GM19438 (cell line): ENCODE measurements at regions not wholly inside any gene's neighbourhood (a gene's known extent, or its start where the extent isn't known, plus 50 kb on each side); places are given as distances from the start of the nearest gene placed in this dataset.

Experiments
- ATAC-seq: cut with Tn5 transposase; IDR thresholded peaks from one replicate; pipeline ENCODE4 v1.9.1; 2021; ENCODE audit warnings: low read depth; ENCODE audit not compliant: unreplicated experiment

DNA sequence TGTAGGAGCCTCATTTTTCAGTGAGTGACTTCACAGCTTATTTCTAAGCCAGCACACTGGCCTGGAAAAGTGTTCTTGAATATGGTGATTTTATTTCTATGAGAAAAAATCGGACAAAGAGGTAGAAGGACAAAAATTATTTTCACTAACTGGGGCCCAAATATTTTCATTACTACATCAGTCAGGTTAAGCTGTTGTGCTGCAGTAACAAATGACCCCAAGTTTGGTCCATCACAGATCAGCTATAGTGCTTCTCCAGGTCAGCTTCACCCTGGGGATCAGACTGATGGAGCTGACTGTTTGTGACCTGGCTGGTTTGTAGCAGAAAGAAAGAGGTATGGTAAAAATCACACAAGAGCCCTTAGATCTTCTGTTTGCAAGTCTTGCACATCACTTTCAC is 97.9 kb upstream of the STT3B start:
- no peak for ATAC-seq

DNA sequence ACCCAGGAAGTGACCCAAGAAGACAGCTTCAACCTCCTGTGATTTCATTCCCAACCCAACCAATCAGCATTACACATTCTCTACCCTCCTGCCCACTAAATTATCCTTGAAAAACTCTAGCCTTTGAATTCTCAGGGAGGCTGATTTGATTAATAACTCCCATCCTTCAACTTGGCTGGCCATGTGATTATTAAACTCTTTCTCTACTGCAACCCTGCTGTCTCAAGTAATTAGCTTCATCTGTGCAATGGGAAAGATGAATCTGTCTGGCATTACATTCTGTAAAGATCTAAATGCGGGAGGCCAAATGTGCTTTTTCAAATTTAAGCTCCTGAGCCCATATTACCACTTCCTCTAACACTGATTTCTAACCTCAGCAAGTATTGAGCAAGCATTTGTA is 95.9 kb upstream of the STT3B start:
- ATAC-seq, result no peak

DNA sequence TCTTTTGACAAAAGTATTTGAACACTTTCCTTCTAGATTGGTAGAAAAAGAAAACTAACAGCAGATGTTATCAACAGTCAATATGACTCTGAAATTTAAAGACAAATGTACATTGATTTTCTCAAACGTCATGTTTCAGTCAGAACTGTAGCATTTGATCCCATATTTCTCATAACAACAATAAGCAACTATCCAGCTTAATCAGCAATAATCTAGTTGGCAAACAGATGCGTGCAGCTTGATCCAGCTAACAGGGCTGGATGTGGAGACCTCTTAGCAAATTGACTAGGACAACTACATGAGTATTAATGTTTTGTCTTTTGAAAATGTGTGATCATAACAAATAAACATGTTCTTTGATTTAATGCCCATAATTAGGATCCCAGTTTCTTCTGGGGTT is 94.0 kb upstream of the STT3B start:
- no peak for ATAC-seq

DNA sequence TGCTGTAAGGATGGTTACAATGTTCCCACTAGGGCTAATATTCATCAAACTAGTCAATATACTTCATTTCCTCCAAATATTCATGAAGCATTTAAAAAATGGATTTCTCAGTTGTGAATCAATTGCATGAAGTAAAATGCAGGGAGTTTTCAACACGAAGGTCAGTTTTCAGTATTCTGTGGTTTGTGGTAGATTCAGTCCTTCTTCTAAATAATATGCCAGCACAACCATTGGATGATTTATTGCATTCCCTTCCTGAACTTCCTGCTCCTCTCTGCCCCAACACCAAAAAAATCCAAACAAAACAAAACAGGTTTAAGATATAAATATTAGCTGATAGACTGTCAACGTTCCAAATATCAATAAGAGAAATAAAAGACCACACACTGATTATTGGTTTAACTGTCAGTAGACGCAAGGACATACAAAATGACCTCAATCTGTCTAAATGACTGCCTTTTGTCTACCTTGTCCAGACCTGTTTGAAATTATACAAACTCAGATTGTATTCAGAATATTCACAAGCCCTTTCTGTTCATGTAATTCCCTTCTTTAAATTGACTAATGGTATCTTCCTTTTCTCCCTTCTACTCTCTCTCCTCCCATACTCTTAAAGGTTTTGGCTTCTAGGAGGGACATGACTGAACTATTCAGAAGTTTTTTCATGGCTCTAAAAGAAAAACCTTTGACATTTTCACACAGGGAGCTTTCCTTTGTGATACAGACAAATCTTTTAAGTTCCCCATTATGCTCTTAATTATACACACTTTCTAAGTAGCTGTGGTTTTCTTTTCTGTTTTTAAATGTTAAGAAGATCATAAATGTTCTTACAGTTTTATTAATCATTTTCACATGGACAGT is 92.6 kb upstream of the STT3B start:
- ATAC-seq, result no peak

DNA sequence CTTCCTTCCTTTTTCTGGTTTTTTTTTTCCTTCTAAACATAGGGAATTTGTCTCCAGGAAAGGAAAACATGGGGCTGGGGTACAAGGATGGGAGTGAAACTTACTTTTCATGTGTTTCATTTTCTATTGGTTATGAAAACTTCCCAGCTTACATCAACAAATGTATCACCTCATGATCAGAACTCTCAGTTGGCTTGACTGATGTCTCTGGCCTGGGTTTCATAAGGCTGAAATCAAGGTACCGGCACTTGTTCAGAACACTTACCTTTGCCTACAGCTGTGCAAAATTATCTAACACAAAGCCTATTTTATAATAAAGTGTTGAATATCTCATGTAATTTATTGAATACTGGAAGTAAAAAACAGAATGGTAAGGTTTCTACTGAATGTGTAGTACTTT is 91.8 kb upstream of the STT3B start:
- no peak for ATAC-seq

DNA sequence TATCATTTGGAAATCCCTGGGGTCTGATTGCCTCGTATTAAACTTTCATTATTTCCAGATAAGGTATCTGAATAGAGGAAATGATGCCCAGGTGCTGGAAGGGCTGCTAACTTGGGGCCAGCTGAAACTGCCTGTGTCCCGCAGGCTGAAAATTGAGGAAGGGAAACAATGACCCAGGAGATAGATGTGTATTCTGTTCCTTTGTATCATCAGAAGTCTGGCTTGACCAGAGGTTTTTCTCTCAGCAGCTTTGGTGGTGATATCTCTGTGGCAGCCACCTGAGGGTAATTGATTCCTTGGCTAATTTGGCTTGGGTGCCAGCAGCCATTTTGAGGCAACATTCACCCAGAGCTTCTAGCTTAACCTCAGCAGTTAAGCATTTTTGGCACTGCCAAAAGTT is 90.0 kb upstream of the STT3B start:
- no peak for ATAC-seq

DNA sequence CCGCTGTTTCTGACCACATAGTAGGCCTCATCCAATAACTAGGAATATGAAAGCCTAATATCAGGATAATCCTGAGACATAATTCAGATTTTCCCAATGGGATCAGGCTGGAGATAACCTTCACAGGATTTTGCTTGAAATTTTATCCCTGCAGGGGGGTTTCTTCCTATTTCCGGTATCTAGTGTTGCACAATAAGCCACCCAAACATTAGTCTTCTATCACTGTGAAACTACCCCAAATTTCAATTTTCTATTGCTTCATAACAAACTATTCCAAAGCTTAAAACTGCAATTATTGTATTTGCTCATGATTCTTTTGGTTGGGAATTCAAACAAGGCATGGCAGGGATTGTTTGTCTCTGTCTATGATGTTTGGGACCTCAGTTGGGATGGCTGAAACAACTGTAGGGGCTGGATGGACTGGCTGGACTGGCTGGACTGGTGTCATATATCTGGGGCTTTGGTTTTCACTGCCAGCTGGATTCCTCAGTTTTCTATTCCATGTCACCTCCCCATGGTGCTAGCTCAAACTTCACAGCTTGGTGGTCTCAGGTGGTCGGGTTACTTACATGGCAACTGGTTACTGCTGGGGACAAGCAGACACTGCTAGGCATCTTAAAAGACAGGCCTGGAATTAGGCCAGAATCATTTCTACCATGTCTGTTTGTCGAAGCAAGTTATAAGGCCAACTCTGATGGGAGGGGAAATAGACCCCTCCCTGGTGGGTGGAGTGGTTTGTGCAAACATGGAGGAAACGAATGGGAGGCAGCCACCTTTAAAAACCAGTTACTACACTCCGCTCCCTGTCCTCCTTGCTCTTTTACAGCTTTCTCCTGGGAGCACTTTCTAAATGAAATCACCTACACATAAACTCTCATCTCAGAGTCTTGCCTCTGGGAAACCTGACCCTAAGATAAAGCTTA is 88.2 kb upstream of the STT3B start:
- no peak for ATAC-seq

DNA sequence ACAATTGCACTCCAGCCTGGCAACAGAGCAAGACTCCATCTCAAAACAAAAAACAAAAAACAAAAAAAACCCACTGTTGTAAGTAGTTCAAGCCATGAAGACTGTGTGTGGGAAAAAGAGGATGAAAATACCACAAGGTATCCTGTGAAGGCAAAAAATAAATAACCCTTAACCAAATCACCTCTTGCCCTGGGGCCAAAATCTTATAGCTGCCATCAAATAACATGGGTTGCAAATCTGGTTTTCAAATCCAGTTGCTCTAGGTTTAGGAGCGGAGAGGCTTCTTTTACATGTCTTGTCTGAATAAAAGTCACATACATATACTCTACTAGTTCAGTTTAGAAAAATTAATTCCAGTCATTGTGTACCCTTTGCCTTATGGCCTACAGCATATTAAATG is 87.0 kb upstream of the STT3B start:
- ATAC-seq, result no peak

DNA sequence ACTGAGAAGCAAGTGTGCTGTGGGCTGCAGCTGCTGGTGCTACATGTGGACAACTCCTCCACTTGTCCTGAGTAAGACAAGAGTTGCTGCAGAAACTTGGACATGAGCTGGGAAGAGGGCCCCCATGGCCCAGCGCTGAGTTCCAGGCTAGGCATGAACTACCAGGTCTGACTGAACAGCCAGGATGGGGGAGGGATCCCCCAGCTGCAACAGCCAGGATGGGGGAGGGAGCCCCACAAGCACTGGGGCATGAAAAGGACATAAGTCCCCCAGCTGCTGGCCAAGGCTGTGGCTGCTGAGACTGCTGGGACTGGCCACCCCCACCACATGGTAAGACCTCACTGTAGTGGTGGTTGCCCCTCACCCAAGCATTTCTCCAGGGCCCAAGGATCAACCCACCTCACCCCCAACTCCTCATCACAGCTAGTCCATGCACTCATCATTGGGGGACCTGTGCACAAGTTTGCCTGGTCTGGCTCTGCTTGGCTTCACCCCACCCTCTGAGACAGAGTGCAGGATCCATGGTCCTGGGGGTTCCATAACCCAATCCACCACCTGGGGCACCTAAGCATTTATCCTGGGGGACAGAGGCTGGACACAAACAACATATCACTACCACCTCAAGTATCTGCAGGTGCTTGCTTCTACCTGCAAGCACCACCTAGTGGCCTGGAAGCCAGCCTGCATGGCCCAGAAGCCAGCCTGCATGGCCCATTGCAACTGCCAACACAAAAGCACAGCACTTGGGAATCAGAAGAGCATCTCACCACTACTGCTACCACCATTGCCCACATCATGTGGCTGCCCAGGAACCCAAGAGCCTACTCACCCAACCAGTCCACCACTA is 84.5 kb upstream of the STT3B start:
- peak; percentile 65 for ATAC-seq

DNA sequence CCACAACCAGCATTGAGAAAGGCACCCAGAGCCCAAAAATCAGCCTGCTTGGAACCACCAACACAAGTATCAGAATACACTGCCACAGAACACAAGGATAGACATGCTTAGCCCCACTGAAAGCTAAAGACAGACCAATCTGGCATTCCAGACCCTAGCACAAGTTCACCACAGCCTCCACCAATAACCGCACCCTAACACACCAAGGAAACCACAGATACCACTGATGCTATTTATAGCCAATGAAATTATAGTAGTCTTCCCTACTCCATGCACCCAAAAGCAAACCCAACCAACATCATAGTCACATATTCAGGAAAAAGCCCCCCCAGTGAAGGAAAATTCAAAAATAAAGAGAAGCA is 83.9 kb upstream of the STT3B start:
- peak; percentile 45 for ATAC-seq

DNA sequence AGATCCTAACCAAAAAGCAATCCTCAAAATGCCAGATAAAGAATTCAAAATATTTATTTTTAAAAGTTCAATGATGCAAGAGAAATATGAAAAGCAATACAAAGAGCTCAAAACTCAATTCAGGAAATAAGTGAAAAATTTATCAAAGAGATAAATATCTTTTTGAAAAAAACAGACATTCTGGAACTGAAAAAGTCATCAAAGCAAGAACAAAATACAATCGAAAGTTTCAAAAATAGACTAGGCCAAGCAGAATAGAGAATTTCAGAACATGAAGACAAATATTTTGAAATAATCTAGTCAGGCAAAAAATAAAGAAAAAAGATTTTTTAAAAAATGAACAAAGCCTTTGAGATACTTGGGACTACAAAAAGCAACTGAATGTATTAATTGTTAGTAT is 83.4 kb upstream of the STT3B start:
- ATAC-seq, result no peak

DNA sequence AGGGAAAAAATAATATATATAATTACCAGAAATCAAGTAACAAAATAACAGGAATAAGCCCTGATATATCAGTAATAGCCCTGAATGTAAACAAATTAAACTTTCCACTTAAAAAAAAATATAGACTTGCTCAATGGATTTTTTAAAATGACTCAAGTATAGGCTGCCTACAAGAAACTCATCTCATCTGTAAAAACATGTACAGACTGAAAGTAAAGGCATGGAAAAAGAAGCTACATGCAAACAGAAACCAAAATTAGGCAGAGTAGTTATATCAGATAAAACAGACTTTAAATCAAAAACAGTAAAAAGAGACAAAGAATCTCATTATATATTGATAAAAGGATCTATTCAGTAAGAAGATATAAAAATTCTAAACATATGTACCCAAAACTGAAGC is 82.4 kb upstream of the STT3B start:
- ATAC-seq, result no peak

DNA sequence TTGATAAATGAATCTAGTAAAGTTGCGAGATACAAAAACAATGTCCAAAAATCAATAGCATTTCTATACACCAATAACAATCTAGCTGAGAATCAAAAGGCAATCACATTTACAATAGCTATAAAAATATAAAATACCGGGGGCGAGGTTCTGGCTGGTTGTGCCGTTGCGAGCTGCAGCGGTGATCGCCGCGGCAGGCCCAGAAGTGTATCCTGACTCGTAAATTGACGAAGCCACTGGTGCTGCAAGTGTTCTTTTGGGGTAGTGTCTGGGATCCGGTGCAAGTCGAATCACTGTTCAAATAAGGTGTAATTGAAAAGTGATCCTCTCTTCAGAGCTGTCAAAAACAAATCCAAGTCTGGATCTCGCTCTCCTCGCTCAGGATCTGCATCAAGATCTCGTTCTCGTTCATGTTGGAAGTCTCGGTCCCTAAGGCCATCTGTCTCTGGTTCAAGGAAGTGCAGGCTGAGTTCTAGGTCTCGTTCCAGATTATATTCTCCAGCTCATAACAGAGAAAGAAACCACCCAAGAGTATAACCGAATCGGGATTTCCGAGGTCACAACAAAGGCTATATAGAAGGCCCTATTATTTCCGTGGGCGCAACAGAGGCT is 80.1 kb upstream of the STT3B start:
- ATAC-seq, result no peak

DNA sequence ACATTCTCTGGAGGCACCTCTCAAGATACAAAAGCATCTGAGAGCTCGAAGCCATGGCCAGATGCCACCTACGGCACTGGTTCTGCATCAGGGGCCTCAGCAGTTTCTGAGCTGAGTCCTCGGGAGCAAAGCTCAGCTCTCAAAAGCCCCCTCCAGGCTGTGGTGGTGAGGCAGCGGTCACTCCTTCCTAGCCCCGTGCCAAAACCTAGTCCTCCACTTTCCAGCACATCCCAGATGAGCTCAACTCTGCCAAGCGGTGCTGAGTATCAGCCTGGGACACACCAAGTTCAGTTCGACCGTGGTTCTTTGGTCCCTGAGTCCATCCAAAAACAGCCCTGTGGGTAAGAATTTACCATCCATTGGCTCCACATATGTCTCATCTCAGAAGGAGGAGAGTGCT is 79.3 kb upstream of the STT3B start:
- no peak for ATAC-seq

DNA sequence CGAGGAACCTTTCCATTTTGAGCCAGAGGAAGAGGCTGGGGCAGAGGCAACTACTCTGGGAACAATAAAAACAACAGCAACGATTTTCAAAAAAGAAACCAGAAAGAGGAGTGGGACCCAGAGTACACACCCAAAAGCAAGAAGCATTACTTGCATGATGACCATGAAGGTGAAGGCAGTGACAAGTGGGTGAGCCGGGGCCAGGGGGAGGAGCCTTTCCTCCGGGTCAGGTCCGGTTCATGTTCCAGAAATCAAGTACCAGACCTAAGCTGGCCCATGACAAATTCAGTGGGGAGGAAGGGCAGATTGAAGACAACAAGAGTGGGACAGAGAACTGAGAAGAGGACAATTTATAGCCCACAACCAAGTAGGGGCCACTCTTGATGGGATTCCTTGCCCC is 77.2 kb upstream of the STT3B start:
- ATAC-seq, result no peak

DNA sequence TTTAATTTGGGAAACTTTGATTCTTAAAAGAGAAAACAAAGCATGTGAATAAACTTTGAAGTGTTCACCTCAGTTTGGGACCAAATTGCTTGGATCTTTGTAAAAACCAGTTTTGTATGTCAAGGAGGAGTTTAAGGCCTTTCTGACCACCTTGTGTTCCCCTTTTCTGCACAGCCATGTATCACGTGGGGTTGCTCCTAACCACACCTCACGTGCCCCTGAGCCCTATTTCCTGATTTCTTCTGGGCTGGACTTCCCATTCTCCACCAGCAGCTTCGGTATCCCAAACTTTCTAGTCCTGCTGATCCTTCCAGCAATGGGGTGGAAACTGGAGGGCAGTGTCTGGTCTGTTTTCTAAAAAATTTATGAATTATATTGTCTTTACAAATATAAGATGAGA is 76.4 kb upstream of the STT3B start:
- ATAC-seq, result no peak

DNA sequence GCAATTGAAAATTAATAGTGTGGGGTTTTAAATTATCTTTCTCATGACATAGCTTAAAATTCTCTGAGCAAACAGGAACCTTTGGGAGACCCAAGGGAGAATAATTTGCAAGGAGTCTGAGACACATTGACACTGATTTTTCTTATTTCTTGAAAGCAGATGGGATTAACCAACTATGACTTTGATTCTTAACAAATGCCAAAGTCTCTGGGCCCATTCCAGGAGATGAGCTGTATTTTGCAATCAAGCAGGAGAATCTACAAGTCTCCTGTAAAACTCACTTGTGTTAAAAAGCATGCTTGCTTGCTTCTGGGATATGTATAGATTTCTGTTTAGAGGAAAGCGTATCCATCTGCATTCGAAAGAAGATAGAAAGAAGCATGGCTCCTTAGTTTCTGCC is 71.3 kb upstream of the STT3B start:
- ATAC-seq, result no peak

DNA sequence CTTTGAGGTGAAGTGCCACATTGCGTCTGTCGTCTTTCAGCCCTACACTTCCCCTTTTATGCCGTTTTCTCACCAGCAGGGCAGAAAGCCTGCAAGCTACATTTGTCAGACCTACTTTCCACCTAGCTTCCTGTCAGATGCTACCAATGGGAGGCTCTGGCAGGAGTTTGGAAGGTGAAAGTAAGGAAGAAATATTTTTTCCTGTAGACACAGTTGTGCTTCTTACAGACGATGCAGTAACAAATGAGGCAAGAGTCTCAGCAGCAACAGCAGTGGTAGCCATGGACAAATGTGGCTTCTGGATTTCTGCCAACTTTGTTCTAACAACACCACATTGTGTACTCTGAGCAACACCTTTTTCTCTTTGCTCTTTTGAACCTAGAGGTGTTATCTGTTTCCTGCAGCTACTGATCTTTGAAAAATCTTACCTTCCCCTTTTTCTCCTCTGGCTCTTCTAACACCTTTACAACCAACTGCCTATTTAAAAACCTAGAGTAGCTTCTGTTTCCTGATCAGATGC is 70.6 kb upstream of the STT3B start:
- ATAC-seq, result peak; percentile 81

DNA sequence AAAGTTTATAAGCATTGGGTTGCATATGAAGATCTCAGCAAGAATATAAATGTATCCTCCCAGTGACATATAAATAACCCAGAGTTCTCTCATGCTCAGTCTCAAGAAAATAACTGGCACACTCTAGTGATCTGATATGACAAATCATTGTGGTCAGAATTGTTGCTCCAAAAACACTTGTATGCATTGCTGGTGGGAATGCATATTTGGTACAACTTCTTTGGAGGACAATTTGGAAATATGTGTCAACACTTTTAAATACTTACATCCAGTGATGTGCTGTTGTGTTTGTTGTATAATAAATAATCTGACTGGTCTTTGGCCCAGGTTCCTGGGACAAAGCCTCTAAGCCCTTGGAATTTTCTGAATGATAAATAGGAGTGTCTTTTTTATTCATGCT is 66.7 kb upstream of the STT3B start:
- no peak for ATAC-seq

DNA sequence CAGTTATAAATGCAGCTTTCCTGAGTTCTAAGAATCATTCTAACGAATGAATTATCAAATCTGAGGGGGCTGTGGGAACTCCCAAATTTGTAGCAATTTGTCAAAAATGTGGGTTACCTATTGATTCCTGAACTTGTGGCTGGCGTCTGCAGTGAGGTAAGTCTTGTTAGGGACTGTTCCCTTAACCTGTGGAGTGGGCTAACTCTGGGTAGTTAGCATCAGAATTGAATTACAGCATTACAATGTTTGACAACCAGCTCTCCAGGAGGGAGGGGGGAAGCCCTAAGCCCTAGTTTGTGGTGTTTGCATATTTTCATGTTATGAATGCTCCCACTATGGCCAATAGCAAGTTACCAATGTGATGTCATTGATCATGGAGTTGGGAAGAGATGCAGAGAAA is 65.9 kb upstream of the STT3B start:
- ATAC-seq, result no peak
